GM18517 (cell line): ENCODE measurements at regions not wholly inside any gene's neighbourhood (a gene's known extent, or its start where the extent isn't known, plus 50 kb on each side); places are given as distances from the start of the nearest gene placed in this dataset.

ENCODE experiments used
- ATAC-seq: cut with Tn5 transposase; IDR thresholded peaks from one replicate; pipeline ENCODE4 v1.9.1; 2021; ENCODE audit warnings: mild to moderate bottlenecking, moderate library complexity; ENCODE audit not compliant: unreplicated experiment

DNA sequence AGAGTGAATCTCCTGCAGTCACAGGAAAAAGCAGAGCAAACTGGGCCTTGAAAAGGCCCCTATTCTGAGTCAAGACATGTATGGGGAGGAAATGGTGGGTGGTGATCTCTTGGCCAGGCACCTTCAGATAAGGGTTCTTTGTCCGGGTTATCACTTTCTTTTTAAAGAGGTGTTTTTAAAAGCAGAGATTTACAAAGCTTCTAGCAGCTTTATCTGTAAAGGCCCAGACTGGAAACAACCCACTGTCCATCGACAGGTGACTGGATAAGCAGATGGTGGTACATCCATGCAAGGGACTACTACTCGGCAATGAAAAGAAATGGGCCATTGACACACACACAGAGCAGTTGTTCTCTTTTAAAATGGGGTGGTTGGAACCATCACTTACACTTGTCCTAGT lies 596.7 kb upstream of the MKI67 start:
- no peak for ATAC-seq

GRCh38 chr10:128723631-128724205 lies 597.5 kb upstream of the MKI67 start:
- ATAC-seq = no peak

DNA sequence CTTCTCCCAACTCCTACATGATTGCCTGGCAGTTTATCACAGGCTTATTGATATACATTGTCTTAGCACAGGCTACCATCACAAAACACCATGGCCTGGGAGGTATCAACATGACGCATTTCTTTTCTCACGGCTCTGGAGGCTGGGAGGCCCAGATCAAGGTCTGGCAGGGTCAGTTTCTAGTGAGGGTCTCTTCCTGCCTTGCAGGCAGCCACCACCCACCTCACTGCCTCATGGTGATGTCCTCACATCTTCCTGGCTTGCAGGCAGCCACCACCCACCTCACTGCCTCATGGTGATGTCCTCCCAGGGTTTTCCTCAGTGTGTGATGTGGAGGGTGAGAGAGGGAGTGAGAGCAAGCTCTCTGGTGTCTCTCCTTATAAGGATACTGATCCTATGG lies 599.3 kb upstream of the MKI67 start:
- ATAC-seq = no peak

GRCh38 chr10:128727114-128727513 lies 600.9 kb upstream of the MKI67 start:
- no peak for ATAC-seq

DNA sequence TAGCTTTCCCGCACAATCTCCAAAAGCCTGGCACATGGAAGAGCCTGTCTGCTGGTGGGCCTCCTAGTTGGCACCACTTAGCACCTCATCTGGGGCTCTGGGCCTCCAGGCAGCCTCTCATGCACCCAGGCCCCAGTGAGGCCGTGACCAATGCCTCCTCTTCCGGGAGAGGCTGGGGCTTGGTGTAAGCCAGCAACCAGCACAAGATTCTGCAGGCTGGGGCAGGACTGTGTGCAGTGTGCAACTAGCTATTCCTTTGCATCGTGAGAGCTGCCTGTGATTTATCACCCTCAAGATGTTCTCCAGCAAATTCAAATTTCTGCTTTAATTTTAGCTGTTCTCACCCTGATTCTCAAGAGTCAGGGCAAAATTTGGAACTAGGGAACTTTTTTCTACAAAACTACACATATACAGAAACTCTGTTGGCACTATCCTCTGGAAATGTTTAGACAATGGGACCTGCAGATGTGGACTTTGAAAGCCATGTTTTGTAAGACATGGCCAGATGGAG lies 603.7 kb upstream of the MKI67 start:
- ATAC-seq = no peak

- no peak for ATAC-seq
Observed at GRCh38 chr10:128730922-128731321, 604.7 kb upstream of the MKI67 start.

GRCh38 chr10:128734161-128734560 lies 607.9 kb upstream of the MKI67 start:
- ATAC-seq = no peak

DNA sequence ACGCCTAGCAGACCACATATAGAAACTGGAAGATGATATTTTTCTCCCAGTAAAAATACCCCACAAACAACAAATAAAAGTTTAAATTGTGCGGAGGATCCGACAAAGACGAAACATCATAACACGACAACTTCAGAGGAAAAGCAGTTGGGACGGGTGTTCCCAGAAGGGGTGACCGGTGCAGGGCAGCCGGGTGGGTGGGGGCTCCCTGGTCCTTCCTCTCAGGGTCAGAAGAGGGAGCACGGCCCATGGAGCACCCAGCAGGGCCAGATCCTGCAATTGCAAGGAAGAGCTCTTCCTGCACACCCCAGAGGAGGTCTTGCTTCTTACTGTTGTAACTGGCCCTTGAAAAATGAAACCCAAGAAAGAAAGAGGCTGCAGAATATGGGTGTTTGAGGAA lies 608.5 kb upstream of the MKI67 start:
- no peak for ATAC-seq

- ATAC-seq = no peak
Observed at GRCh38 chr10:128735996-128736395, 609.8 kb upstream of the MKI67 start.

GRCh38 chr10:128738386-128738915 lies 612.2 kb upstream of the MKI67 start:
- ATAC-seq = no peak

DNA sequence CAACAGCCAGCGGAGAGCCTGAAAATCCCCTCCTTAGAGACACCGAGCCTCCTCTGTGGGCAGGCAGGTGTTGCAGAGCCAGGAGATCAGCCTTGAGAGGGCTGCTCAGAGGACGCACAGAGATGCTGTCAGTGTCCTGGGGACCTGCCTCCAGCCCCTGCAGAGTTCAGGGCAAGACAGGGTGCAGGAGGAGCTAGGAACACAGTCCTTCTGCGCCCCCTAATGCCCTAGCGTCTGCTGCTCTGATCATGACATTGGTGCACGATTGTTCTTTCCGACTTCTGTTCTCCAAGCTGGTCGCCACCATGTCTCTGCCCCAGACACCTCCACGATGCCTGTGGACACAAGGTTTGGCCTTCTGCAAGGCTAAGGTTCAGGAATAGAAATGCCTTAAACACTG lies 613.7 kb upstream of the MKI67 start:
- ATAC-seq = no peak

DNA sequence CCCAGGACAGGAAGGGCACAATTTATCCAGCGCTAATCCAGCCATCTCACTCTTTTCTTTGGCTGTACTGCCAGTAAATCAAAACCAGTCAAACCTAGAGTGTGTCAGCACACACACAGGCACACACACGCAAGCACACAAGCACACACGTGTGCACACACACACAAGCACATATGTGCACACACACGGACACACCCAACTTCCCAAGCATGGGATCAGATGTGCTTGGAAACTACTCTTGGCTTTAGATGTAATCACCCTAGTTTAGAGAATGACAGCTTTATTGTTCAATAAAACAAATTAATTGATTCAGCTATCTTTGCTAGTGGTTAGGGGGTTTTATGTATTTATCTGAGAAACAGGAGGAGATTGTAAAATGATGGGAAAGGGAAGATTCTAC lies 615.0 kb upstream of the MKI67 start:
- ATAC-seq = no peak

DNA sequence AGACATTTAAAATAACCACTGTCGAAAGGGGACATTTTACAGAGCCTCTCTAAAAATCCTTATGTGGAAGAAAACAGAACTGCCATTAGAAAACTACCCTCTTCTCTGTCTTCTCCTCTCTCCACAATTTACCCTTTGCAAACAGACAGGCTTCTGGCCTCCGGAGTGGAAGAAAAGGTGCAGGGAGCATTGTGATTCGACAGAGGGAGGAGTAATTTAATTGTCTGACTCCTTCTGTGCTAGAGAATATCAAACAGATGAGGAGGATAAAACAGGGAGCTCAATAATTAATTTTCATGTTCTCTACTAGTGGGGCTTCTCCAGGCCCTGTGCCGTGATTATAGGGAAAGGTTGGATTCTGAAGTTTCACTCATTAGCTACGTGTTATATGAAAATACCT lies 615.5 kb upstream of the MKI67 start:
- no peak for ATAC-seq

- no peak for ATAC-seq
Observed at GRCh38 chr10:128744092-128744491, 617.9 kb upstream of the MKI67 start.

DNA sequence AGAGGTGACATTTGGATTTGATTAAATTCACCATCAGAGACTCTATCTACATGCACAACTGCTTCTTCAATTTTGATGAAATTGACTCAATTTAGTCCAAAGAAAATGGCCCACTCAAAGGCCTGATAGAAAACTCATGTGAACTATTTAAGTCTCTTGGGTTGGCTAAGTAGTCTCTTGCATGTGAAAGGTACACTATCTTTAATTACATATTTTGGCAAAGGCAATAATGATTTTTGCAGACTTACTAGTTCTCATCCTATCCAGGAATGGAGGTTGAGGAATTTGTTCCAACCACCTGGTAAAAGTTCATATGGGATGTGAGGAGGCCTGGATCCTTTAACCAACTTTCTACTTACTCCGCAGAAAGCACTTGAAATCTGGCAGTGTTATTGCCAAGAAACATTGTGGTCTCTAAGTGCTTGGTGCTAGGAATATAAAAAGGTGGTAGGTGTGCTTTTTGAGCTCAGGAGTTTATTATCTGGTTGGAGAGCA lies 618.6 kb upstream of the MKI67 start:
- ATAC-seq = no peak

- no peak for ATAC-seq
Observed at GRCh38 chr10:128747582-128748346, 621.5 kb upstream of the MKI67 start.

GRCh38 chr10:128751284-128751683 lies 625.1 kb upstream of the MKI67 start:
- no peak for ATAC-seq

GRCh38 chr10:128751851-128752250 lies 625.6 kb upstream of the MKI67 start:
- ATAC-seq = no peak

DNA sequence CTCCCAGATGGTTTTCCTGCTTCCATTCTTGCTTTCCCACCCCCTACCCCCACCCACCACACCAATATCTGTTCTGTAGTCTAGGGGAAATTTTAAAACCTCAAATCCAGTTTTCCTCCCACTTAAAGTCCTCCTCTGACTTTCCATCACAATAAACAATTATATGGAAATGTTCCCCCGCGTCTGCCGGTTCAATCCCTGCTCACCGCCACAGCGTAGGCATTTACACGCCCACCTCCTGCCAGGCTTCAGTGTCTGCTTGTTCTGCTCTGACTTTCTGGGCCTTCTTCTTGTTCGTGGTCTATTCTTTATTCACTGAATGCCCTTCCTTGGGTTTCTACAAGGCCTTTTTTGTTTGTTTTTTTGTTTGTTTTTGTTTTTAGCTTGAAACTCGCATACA lies 633.0 kb upstream of the MKI67 start:
- no peak for ATAC-seq

- no peak for ATAC-seq
Observed at GRCh38 chr10:128763588-128763987, 637.4 kb upstream of the MKI67 start.

GRCh38 chr10:128764190-128764589 lies 638.0 kb upstream of the MKI67 start:
- ATAC-seq = no peak

DNA sequence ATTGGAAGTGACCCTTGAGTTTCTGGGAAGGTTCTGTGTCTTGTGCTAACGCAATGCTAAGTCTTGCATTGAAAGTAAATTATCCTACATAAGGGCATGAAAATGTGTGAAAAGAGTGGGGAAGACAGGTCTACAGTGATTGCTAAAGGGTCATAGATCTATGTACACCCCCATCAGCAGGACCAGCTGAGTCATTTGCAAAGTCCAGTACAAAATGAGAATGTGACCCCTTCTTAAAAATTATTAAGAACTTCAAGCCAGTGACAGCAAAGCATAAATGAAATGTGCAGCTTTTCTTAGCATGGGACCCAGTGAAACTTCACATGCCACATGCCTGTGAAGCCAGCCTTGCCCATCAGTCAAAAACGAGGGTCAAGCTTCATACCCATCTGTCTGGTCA lies 640.7 kb upstream of the MKI67 start:
- no peak for ATAC-seq
